NOMO-1 treated with dmso at 0.1 percent for 144 hours (cell line): ENCODE measurements at regions not wholly inside any gene's neighbourhood (a gene's known extent, or its start where the extent isn't known, plus 50 kb on each side); places are given as distances from the start of the nearest gene placed in this dataset.

Experiments used
- DNase-seq: peaks from one replicate; lab custom pipeline; 2025; ENCODE audit not compliant: unreplicated experiment; lab: John Stamatoyannopoulos, UW

DNA sequence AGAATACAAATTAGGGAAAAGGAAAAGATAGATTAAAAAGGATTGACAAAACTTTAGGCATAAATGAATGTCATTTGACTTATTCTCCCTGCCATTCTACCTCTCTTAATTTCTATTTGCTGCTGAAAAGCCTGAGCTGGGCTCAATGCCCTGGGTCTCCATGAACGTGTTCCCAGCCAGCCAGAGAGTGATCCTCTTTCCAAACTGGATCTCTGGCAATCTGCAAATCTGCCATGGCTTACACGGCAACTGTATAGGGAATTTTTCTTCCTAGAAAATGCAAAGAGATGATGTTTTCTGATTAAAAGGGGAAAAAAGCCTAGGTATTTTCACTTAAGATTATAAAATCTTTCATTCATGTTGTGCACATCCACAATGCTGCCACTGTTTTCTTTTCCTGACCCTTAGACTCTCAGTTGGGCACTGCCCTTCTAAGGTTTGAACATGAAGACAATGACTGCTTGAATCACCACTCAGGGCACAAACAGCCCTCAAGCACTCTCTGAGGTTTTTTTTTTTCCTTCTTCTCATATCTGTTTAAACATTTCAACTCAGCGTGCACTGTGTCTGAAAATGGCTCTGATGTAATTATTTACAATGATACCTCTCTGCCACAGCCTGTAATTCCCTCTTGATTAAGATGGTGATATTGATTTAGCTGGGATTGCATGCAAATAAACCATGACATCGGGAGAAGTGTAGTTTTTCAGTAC is 60.3 kb downstream of the DACT1 start:
- DNase-seq = no peak

DNA sequence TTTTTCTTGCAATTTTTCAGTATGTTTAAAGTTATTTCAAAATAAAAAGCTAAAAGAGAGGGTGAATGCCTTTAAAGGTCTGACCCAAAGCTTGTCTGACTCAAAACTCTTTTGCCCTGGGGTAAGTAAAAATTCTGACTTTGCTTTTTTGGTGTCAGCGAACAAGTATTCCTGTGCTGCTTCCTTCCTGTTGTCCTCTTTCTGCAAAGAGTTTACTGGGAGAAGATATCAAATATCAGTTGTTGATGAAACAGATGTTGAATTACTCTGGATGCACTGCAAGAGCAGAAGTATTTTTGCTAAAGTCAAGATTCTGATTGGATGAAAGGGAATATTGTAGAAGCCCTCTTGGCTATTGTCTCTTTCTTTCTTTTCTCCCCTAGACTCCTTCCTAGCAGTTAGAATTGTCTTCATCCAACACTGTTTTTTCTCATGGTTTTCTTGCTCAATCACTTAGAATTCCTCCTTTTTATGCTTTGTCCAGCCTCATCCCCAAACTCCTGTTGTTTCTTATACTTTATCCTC is 62.0 kb downstream of the DACT1 start:
- no peak for DNase-seq

DNA sequence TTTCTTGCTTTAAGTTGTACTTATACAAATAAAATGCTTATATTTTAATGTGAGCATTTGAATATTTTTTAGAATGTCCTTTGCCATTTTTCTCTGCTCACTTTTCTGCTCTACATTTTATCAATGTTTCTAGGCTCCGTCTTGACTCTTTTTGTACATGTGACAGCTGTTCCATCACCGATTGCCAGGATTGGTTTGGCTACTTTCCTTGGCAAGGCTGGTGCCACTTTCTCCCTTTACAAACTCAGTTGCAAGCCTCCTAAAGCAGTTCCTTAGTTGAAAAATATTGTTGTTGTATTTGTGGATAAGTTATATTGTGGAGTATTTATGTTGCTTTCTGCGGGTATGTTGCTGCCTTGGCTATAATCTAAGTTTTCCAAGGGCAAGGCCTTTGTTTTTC is 63.4 kb downstream of the DACT1 start:
- no peak for DNase-seq

DNA sequence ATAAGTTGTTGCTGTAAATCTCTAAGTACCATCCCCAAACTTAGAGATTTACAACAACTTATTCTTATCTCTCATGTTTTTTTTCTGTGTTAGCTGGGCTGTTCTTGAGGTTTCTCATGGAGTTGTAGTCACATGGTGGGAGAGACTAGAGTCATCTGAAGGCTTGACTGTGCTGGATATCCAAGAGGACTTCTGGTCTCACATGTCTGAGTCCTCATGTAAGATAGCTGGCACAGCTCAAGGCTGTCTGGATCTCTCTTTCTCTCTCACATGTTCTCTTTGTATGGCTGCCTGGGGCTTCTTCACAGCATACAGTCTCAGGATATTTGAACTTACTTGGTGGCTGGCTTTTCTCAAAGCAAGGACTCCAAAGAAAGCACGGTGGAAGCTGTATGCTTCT is 63.8 kb downstream of the DACT1 start:
- no peak for DNase-seq

DNA sequence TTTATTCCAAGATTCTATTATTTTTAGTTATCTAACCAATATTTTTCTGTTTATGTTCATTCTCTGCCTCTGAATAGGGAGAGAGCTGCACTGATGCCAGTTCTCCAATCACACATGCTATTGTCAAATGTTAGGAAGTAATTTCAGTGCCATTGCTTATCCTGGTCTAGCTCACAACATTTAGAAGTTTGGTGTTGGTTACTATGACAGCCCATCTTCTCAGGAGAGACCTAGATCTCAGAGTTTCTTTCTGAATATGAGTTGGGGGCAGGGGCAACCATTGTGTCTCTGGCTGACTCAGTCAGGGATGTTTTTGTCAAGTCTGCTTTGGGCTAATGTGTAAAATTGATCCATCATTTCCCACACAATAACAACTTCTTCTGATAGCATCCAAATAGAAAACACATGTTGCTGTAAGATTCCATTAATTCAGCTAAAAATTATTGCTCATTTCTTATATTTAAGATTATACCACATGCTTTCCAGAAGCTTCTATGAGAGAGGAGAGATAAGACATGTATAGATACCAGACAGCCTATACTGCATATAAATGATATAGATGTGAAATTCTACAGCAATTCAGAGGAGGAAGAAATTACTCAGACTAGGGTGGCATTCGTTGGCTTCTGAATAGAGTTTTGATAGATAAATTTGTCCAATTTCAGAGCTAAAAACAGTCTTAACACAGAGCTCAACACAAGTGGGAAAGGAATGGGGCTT is 64.8 kb downstream of the DACT1 start:
- no peak for DNase-seq

DNA sequence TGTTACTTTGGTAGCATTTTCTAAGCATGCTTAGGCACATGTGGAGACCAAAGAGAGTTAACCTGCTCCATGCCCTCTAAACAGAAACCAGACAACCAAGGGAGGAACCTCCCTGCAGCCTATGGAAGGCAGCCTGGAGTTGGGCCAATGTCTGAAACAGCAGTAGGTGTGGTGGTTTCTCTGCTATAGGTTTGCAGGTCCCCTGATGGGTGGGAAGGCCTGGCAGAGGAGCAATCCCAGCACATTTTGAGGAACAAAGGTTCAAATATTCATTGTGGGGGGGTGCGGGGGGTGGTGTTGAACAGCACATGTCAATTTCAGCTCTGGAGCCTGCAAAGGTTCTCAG is 65.4 kb downstream of the DACT1 start:
- no peak for DNase-seq

DNA sequence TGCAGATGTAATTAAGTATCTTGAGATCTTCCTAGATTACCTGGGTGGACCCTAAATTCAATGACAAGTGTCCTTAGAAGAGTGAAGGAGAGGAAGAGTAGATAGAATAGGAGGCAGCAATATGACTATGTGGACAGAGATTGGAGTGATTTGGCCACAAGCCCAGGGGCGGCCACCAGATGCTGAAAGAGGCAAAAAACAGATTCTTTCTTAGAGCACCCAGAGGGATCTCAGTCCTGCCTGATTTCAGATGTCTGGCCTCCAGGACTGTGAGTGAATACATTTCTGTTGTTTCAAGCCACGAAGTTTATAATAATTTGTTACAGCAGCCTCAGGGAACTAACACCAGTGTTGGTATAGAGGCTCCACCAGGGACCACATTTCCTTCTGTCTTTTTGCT is 67.3 kb downstream of the DACT1 start:
- DNase-seq = no peak

DNA sequence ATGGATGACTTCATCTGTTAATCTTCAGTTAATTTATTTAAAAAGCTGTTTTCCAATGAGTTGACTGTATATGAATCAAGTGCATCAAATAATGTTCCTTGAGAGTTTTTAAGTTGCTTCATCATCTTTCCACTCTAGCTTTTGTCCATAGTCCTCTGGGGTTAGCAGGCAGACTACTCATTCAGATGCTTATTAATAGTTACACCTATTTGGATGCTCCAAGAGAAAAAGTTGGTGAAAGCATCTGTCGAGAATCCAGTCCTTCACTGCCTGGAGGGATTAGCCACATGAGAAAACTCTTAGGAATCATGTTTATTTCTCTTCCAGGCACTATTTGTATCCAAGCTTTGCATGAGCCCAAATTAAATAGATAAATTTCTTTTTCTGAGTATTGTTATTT is 70.2 kb downstream of the DACT1 start:
- DNase-seq = no peak

DNA sequence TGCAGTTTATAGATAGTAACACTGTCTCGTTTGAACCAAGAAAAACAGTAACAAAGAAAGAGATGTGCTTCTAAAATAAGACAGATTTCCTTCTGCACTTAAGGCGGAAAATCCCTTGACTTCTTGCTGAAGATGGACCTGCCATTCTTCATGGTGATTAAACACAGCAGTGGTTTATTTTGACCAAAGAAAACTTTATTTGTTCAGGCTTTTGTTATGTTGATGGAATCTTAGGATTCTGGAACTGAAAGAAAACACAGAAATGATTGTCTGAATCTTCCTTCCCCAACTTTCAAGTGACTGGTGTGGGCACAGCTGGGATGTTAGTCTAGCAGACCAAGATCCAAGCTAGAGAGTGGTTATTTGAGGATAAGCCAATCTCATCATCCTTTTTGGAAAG is 72.2 kb downstream of the DACT1 start:
- no peak for DNase-seq

DNA sequence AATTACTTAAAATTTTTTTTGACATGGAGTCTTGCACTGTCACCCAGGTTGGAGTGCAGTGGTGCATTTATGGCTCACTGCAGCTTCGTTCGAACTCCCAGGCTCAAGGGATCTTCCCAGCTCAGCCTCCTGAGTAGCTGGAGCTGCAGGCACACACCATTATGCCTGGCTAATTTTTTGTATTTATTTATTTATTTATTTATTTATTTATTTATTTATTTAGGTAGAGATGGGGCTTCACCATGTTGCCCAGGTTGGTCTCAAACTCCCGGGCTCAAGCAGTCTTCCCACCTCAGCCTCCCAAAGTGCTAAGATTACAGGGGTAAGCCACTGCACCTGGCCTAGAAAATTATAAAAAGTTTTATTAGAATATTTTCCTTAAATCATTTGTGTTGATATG is 73.6 kb downstream of the DACT1 start:
- no peak for DNase-seq

DNA sequence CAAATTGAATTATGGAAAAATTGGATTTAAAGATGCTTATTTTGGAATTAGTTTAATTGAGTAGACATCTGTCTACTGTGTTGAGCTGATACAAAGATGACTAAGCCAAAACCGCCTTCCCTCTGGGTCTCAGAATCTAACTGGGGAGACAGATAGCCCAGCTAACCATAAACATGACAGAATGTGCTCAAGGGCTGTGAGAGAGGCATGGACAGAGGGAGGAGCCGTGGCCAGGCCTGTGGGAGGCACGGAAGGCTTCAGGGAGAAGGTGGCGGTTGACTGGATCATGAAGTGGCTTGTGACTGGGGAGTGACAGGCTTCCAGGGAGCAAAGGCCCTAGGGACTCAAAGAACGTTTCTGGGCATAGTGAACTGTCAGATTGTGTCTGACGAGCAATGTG is 74.6 kb downstream of the DACT1 start:
- DNase-seq = no peak

DNA sequence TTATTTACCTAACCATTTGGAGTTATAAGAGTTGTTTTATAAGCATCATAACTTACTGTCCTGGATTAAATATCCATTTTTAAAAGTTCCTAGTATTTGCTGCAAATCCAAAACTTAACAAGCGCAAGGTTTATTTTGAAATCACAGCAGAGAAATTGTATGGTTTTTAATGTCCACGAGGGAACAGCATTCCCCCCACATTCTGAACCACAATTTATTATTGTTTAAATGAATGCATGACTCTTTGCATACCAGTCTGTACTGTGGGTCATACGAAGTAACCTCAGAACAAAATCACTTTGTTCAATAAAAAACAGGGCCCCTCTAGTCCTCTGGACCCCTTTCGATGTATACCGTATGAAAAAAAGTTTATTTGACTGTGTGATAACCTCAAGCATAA is 75.9 kb downstream of the DACT1 start:
- no peak for DNase-seq

DNA sequence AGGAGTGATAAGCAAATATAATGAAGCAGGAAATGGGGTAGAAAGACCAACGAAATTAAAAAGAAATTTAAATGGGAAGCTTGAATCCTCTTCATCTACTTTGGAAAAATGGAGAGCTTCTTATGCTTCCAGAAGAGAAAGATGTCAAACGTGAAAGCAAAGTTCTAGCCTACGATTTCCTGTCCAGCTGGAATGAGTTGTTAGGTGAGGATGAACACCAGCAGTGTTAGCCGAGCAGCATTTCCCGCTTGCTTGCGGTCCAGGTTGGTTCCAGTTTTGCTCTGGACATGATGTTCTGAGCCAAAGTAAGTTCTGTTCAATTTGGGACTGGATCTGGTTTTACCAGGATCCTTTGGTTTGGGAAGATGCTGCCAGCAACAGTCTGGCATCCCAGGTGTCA is 78.9 kb downstream of the DACT1 start:
- DNase-seq = no peak

DNA sequence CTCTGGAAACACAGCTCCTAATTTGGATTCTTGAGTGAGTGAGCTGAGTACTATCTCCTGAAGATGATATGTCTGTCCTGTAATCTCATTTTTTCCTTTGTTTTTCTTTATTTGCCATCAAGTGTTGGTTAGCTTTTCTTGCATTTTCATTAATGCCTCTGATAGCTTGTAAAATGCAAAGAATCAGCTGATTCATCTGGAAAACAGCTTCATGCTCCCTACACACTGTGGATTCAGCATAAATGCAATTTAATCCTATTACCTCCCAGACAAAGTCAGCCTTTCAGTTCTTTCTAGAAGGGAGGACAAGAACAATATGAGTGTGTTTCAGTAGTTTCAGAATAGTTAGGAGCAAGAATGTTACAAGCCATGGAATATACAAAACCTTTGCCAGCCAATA is 79.4 kb downstream of the DACT1 start:
- DNase-seq = no peak

DNA sequence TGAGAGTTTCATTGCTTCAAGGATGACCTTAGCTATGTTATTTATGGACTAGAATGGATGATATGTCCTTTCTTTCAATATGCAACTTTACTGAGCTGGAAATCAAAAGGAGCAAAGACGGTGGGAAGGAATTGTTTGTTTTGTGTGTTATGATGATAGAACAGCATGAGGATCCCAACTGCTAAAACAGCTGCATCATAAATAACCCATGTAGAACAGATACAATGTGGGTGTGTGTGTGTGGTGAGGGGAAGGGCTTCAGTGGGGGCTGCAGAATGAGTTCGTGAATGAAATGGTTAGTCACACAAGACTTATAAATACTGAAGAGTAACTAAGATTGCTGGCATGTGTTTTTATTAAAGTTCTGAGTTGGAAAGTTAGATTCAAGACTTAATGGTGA is 80.1 kb downstream of the DACT1 start:
- DNase-seq = no peak

DNA sequence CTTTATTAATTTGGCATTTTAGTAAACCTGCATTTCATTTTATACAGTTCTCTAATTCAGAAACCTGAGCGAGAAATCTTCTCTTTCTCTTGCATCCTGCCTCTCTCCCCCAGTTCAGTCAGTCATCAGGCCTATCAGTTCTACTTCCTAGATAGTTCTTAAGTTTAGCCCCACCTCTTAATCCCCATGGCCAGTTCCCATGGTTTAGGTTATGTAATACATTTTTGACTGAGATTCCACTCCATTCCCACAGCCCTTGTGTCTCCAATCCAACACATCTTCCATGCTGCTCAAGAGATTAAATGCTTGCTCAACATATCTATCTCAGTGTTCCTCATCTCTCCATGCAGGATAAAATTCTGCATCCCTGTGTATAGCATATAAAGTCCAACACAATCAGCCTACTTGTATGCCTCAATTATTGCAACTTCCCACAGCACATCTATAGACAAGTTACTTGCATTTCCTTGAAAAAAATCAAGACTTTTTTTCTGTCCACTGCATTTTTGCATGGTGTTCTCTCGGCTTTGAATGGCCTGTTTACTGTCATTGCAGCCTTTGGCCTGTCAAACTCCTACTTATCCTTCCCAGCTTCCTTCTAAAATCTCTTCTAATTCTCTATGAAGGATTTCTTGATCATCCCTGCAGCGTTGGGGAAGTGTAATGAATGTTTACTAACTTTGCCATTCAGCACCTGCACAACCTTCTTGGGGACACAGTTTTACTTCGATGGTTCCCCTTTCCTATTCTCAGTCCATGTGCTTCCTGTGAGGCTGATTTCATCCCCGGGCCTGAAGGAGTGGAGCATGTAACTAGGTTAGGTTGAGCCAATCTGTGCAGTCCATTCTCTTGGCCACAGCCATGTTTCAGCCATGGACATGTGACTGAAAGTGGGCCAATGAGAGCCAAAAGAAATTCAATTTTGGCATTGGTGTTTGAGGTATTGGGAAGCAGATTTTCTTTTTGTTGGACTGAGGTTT is 80.8 kb downstream of the DACT1 start:
- DNase-seq = no peak

DNA sequence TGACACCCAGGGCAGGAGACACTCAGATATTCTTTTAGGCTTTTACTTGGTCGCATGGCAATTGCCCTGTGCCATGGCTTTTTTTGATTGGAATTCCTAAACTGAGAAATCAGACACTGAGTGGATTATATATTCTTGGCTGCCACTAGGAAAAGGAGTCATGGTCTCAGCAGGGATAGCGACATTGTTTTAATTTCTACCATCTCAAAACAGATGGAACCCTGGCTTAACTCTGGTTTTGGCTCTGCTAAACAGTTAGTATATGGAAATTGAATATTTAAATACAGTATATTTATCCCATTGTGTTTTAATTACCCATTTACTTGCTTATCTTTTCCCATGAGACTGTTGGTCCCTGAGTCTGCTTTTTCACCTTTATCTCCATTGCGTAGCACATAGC is 84.0 kb downstream of the DACT1 start:
- DNase-seq = no peak

DNA sequence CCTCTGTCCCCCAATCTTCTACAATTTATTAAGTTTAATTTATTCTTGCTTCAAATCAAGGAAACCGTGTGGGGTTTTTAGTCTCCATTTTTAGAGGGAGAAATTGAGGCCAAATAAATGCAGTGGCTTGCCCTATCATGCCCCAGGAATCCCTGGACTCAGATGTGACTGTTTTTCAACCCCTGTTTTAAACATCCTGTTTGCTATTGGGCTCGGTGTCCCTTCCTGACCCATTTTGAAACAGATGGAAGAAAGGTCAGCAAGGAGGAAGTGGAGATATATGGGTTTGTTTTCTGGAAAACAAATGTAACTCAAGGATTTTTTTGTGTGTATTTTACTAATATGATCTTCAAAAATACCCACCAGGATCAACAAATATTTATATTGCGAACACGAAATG is 84.7 kb downstream of the DACT1 start:
- no peak for DNase-seq

DNA sequence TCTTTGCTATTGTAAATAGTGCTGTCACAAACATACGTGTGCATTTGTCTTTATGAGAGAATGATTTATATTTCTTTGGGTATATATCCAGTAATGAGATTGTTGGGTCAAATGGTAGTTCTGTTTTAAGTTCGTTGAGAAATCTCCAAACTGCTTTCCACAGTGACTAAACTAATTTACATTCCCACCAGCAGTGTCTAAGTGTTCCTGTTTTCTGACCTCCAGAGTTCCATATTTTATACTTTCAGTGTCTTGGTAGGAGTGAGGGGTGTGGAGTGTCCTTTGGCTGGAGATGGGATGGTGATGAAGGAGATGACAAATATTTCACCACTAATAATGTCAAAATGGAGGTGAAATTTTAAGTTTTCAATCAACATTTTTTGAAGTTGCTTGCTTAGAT is 86.4 kb downstream of the DACT1 start:
- DNase-seq = no peak

DNA sequence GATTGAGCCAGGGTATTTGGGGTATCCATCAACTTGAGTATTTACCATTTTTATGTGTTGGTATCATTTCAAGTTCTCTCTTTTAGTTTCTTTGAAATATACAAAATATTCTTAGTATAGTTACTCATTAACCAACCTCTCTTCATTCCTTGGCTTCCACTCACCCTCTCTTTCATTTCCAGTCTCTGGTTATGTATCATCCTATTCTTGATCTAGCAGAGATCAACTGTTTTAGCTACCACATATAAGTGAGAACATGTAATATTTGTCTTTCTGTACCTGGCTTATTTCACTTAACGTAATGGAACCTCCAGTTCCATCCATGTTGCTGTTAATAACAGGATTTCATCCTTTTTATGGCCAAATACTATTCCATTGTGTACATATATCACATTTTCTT is 86.9 kb downstream of the DACT1 start:
- DNase-seq = no peak

DNA sequence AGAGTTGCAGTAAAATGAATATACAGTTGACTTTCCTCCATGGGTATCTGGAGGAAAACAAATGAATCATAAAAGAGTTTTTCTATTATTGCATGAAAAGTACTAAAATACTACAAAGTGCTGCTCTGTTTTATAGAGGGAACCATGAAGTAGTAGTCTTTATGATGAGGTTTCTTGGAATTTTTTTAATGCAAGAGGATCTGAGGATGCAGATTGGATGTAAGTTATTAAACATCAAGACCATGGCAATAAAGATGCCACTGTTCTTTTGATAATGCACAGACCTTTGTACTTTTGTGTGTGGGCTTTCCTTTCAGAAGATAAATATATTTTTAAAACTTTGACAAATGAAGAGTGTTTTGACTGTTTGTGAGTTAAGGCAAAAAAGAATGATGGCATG is 87.5 kb downstream of the DACT1 start:
- no peak for DNase-seq

DNA sequence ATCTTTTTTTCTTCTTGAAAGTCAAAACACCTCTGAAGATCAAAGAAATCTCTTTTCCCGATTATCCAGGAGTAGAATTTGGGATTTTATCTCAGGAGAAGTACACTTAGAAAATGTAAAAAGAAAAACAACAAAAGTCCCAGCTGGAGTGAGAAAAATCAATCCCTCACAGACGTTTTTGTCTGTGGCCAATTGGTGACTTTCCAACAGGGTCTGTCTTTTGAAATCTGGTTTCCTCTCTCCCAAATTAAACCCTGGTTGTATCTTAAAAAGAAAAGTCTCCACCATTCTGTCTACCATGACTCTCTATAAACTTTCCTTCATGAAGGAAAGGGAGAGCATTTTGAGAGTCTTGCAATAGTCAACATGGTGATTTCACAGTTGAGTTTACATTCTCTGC is 88.1 kb downstream of the DACT1 start:
- DNase-seq = no peak
